Activated CD4-positive, alpha-beta memory T cell treated with anti-CD3 and anti-CD28 coated beads, Interleukin-2, amount 10 ng/mL, durations not matched to agents 7 days and 5 days (primary cell): ENCODE measurements at regions not wholly inside any gene's neighbourhood (a gene's known extent, or its start where the extent isn't known, plus 50 kb on each side); places are given as distances from the start of the nearest gene placed in this dataset.
"Not testable (repeated sequence)": the region's sequence is repeated elsewhere in the genome, so short reads cannot be mapped to it uniquely, and the experiment has no call there.

Source experiments
- CTCF ChIA-PET: fragments of 350-600 bp; sonication (Branson Sonifier 250); formaldehyde crosslinking; loops from one replicate; lab custom pipeline; 2021; ENCODE audit warnings: antibody characterized with exemption, inconsistent platforms; lab: Charles Lee
- POLR2A ChIA-PET: fragments of 350-600 bp; sonication (Branson Sonifier 250); formaldehyde crosslinking; loops from one replicate; lab custom pipeline; 2021; ENCODE audit warnings: antibody characterized with exemption; lab: Charles Lee
- DNase-seq: peaks from one replicate; pipeline ENCODE4 v3.0.0-alpha.2; 2020
- H3K27ac Mint-ChIP-seq: one replicate; pipeline ENCODE4 v1.8.0; 2021; ENCODE audit warnings: mild to moderate bottlenecking, mixed read lengths
- H3K27me3 Mint-ChIP-seq: one replicate; pipeline ENCODE4 v1.8.0; 2021; ENCODE audit warnings: mixed read lengths
- H3K36me3 Mint-ChIP-seq: one replicate; pipeline ENCODE4 v1.8.0; 2021; ENCODE audit warnings: low read depth, mixed read lengths
- H3K4me1 Mint-ChIP-seq: one replicate; pipeline ENCODE4 v1.8.0; 2021; ENCODE audit warnings: mixed read lengths
- H3K4me3 Mint-ChIP-seq: one replicate; pipeline ENCODE4 v1.8.0; 2021; ENCODE audit warnings: mild to moderate bottlenecking, mixed read lengths
- H3K9me3 Mint-ChIP-seq: one replicate; pipeline ENCODE4 v1.8.0; 2021; ENCODE audit warnings: mixed read lengths

DNA sequence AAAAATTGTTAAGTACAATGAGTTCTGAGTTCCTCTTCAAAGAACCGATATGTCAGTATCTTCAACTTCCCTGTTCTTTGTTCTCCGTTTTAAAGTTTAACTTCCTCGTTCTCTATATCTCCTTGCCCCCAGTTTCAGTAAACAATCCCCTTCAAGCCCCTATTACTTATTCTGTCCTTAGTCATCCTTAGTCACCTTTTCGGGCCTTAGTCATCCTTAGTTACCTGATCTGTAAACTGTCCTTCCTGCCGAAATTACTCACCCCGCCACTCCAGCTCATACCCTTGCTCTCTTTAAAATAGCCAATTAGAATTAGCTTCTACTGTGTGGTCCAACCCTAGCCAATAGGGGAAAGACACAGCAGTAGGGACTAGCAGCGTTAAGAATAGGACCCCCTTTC, 1165.6 kb downstream of the NSUN3 start:
- Mint-ChIP-seq H3K4me1 (no peaks in the 10 kb centered on the region), H3K27ac (no peak overlapping the region), H3K27me3 (no peaks in the 10 kb centered on the region), H3K36me3 (no peaks in the 10 kb centered on the region), H3K4me3 (no peak overlapping the region), H3K9me3 (peaks cover 14% of the 10 kb centered on the region)
- no peak for DNase-seq
- ChIA-PET POLR2A (no interaction called here), CTCF (no interaction called here)

DNA sequence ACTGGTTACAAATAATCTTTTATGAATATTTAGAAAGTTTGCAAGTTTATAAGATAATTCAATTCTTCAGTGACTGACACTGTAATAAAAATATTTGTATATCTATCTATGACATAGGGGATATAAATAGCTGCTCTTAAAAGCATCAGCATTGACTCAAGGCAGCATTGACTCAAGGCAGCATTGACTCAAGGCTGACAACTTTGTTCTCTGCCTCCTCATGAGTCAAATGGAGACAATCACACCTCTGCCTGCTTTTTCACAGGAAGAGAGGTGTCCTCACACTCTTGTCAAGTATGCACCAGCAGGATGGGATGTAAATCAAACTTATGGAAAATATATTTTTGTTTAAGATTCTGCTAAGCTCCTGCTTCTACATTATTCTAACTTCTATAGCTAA, 1173.1 kb downstream of the NSUN3 start:
- ChIA-PET POLR2A (no interaction called here), CTCF (no interaction called here)
- H3K9me3 Mint-ChIP-seq = peaks cover 11% of the 10 kb centered on the region
- H3K4me1 Mint-ChIP-seq = no peaks in the 10 kb centered on the region
- H3K27me3 Mint-ChIP-seq = no peaks in the 10 kb centered on the region
- no peak overlapping the region for H3K4me3 Mint-ChIP-seq
- DNase-seq = no peak
- H3K27ac Mint-ChIP-seq = no peak overlapping the region
- no peaks in the 10 kb centered on the region for H3K36me3 Mint-ChIP-seq

DNA sequence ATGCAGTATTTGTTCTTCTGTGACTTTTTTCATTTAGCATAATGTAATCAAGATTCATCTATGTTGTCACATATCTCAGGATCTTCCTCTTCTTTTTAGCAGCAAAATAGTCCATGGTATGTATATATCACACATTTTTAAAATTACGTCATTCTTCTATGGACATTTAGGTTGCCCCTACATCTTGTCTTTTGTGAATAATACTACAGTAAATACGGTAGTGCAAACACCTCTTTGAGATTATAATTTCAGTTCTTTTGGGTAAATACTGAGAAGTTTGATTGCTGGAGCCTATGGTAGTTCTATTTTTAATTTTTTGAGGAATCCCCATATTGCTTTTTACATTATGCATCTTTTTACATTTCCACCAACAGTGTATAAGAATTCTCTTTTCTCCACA, 1174.9 kb downstream of the NSUN3 start:
- no peak for DNase-seq
- Mint-ChIP-seq H3K4me1 (no peaks in the 10 kb centered on the region), H3K27me3 (no peaks in the 10 kb centered on the region), H3K27ac (no peak overlapping the region), H3K4me3 (no peak overlapping the region), H3K36me3 (no peaks in the 10 kb centered on the region), H3K9me3 (peaks cover 11% of the 10 kb centered on the region)
- ChIA-PET POLR2A (no interaction called here), CTCF (no interaction called here)

DNA sequence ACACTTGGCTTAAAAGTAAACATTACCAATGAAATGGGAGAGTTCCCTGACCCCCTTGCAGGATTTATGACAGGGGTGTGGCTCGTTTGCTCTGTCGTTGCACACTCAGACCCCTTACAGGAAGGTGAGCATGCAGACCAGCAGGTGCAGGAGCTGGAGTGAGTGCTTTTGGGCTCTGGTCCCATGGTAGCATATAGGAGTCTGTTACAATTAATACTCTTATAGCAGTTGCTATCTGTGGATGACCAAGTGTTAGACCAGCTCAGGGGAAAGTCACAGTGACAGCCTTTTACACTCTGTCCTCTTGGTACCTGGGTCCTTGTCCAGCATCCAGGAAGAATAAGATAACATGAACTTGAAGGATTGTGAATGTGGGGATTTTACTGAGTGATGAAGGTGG, 1177.5 kb downstream of the NSUN3 start:
- no peak overlapping the region for H3K27ac Mint-ChIP-seq
- CTCF ChIA-PET = no interaction called here
- no peaks in the 10 kb centered on the region for H3K4me1 Mint-ChIP-seq
- H3K27me3 Mint-ChIP-seq = no peaks in the 10 kb centered on the region
- H3K9me3 Mint-ChIP-seq = peaks cover 5% of the 10 kb centered on the region
- POLR2A ChIA-PET = no interaction called here
- DNase-seq = no peak
- no peaks in the 10 kb centered on the region for H3K36me3 Mint-ChIP-seq
- H3K4me3 Mint-ChIP-seq = no peak overlapping the region

DNA sequence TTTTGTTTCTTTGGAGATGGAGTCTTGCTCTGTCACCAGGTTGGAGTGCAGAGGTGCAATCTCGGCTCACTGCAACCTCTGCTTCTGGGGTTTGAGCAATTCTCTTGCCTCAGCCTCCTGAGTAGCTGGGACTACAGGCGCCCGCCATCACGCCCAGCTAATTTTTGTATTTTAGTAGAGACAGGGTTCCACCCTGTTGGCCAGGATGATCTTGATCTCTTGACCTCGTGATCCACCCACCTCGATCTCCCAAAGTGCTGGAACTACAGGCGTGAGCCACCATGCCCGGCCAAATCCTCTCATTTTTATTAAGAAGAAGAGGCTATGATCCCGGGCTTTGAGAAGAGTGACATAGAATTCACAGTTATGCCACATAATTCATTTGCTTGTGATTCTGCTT, 1178.4 kb downstream of the NSUN3 start:
- DNase-seq, CTCF ChIA-PET, H3K4me1 Mint-ChIP-seq, H3K27me3 Mint-ChIP-seq, H3K36me3 Mint-ChIP-seq, H3K4me3 Mint-ChIP-seq, H3K27ac Mint-ChIP-seq, POLR2A ChIA-PET, H3K9me3 Mint-ChIP-seq: not testable (repeated sequence)

DNA sequence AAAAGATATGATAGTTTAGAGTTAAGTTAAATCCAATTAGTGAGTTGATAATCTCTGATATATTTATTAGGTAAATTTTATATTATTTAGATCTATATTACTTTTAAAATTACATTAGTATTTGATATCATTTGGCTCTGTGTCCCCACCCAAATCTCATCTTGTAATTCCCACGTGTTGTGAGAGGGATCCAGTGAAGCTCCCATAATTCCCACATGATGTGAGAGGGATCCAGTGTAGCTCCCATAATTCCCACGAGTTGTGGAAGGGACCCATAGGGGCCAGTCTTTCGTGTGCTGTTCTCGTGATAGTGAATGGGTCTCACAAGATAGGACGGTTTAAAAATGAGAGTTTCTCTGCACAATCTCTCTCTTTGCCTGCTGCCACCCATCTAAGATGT, 1183.6 kb downstream of the NSUN3 start:
- Mint-ChIP-seq H3K36me3 (no peaks in the 10 kb centered on the region), H3K27ac (no peak overlapping the region), H3K4me3 (no peak overlapping the region), H3K9me3 (peaks cover 2% of the 10 kb centered on the region), H3K27me3 (no peaks in the 10 kb centered on the region), H3K4me1 (no peaks in the 10 kb centered on the region)
- CTCF ChIA-PET = no interaction called here
- POLR2A ChIA-PET = no interaction called here
- no peak for DNase-seq

DNA sequence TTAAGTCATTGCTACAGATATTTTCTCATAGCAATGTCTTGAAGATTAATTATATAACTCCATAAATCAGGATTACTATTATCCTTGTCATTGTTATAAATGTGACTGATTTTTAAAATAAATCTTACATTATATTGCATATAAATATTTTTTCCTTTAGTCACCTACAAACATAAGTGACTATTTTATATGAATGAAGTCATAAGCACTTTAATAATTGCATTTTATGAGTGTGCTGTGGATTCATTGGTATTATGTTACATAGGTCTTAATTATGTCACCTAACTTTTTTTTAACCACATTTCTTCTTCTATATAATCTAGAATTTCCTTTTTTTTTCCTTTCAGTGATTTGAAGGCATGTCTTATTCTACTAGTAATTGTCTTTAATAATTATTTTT, 1191.2 kb downstream of the NSUN3 start:
- Mint-ChIP-seq H3K36me3 (no peaks in the 10 kb centered on the region), H3K27me3 (no peaks in the 10 kb centered on the region), H3K4me1 (no peaks in the 10 kb centered on the region), H3K9me3 (peaks cover 13% of the 10 kb centered on the region), H3K4me3 (no peak overlapping the region), H3K27ac (no peak overlapping the region)
- POLR2A ChIA-PET = no interaction called here
- DNase-seq = no peak
- CTCF ChIA-PET = no interaction called here

DNA sequence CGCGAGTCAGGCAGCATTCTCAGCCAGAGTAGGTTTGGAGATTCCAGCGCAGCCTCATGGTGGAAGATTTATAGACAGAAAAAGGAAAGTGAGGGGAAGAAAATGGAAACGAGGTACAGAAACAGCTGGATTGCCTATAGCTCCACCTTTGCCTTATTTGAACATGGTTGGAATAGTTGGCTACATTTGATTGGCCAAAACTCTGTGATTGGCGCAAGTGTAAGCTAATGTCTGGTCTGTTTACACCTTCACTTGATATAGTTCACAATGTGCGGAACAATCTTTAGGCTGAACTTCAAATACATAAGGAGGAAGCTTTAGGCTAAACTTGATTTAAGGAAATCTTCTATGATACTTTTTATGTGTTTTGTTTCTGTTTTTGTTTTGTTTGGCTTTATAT, 1191.9 kb downstream of the NSUN3 start:
- no peak overlapping the region for H3K4me3 Mint-ChIP-seq
- CTCF ChIA-PET = interaction anchor here (0.7 kb wide), 1 partner anchor 534 kb away, joined by 3 read pairs; no protein-coding TSS in a partner anchor
- no peaks in the 10 kb centered on the region for H3K27me3 Mint-ChIP-seq

DNA sequence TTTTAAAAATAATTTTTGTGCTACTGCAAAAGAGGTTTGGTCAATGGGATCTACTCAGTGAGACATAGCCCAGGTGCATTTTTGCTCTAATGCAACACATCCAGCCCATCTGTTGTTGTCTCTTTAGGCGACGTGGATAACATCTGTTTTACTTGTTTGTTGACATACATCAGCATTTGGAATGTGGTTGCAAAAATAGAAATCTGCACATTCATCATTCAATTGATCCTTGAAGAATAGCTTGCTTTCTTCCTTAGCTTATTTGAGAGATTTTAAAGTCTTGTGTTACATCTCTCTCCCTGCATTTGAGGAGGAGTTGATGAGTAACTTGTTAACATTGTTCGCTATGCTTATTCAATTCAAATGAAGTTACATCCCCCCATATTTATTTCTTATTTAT, 1202.3 kb downstream of the NSUN3 start:
- H3K27me3 Mint-ChIP-seq = no peaks in the 10 kb centered on the region
- no peaks in the 10 kb centered on the region for H3K4me1 Mint-ChIP-seq
- no peak for DNase-seq
- H3K27ac Mint-ChIP-seq = no peak overlapping the region
- H3K36me3 Mint-ChIP-seq = no peaks in the 10 kb centered on the region
- POLR2A ChIA-PET = no interaction called here
- no peak overlapping the region for H3K4me3 Mint-ChIP-seq
- CTCF ChIA-PET = no interaction called here
- H3K9me3 Mint-ChIP-seq = peaks cover 5% of the 10 kb centered on the region

More for the DNA sequence above, 1191.9 kb downstream of the NSUN3 start:
- Mint-ChIP-seq H3K4me1 (no peaks in the 10 kb centered on the region), H3K27ac (no peak overlapping the region), H3K36me3 (no peaks in the 10 kb centered on the region), H3K9me3 (peaks cover 14% of the 10 kb centered on the region)
- POLR2A ChIA-PET = no interaction called here
- DNase-seq = no peak

DNA sequence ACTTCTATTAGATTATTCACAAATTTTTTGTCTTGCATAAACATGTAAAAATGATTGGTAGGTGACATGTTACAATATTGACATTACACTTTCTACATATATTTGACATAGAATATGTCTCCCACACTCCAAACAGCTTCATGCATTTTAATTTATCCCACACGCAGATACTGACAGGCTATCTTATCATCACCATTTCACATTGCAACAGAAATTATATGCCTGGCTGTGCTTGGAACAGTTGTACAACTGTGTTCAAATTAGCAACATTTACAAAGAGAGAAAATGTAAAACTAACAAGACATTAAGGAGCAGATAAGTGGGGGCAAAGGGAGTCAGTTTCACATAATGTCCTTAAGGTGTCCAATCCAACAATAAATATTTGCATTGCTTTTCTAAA, 1208.5 kb downstream of the NSUN3 start:
- no peak for DNase-seq
- Mint-ChIP-seq H3K9me3 (peaks cover 5% of the 10 kb centered on the region), H3K4me1 (no peaks in the 10 kb centered on the region), H3K36me3 (no peaks in the 10 kb centered on the region), H3K27me3 (no peaks in the 10 kb centered on the region), H3K4me3 (no peak overlapping the region), H3K27ac (no peak overlapping the region)
- ChIA-PET CTCF (no interaction called here), POLR2A (no interaction called here)

DNA sequence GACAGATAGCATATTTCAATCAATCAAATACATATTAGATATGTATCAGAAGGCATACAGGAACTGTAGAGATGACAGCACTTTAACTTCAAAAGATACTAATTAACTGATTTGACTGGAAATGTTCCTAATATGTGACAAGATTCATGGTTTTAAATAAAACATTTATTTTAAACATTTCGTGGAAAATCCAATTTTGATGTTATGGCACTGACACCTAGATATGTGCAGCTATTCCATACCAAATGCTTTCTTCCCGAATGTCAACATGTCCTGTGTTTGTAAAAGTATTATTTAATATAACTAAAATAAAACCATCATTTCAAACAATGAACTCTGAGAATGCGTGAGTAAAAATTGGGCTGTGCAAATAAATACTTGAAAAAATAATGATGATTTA, 1209.3 kb downstream of the NSUN3 start:
- POLR2A ChIA-PET = no interaction called here
- Mint-ChIP-seq H3K9me3 (peaks cover 5% of the 10 kb centered on the region), H3K27ac (no peak overlapping the region), H3K4me1 (no peaks in the 10 kb centered on the region), H3K4me3 (no peak overlapping the region), H3K27me3 (no peaks in the 10 kb centered on the region), H3K36me3 (no peaks in the 10 kb centered on the region)
- CTCF ChIA-PET = no interaction called here
- DNase-seq = no peak

DNA sequence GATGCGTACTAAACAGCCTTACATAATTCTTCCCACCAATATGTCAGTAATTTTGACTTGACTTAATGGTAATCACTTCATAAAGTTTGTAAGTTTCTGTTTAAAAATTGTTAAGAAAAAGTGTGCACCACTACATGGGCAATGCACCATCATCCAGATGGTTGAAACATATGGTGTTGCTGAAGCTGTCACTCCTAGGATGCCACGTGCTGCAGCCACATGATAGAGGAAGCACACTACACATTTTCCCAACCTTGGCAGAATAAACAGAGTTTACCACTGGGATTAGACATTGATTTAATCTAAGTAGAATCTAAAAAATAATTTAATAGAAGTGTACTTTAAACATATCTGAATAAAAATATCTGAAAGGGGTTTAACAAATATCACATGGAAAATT, 1209.9 kb downstream of the NSUN3 start:
- H3K36me3 Mint-ChIP-seq = no peaks in the 10 kb centered on the region
- no peak overlapping the region for H3K4me3 Mint-ChIP-seq
- no peaks in the 10 kb centered on the region for H3K4me1 Mint-ChIP-seq
- ChIA-PET CTCF (no interaction called here), POLR2A (no interaction called here)
- H3K27me3 Mint-ChIP-seq = no peaks in the 10 kb centered on the region
- DNase-seq = no peak
- H3K9me3 Mint-ChIP-seq = peaks cover 5% of the 10 kb centered on the region
- H3K27ac Mint-ChIP-seq = no peak overlapping the region

DNA sequence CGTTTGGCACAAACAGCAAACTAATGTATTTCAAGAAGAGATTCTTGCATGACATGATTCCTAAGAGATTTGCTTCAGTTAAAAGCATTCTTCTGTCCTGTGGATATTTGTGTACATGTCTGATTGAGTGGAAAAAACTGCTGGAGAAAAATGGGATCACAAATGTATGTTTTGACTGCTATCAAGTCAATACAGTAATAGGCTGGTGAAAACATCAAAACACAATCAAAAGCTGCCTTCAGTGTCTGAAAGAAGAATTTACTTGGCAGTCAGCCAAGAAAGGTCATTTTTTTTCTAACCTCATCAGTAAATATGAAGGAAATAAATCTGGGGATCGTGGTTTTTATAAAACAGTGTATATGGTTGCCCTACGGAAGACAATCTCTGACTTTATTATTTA, 1214.8 kb downstream of the NSUN3 start:
- no peak overlapping the region for H3K27ac Mint-ChIP-seq
- no peak overlapping the region for H3K4me3 Mint-ChIP-seq
- ChIA-PET CTCF (no interaction called here), POLR2A (no interaction called here)
- H3K36me3 Mint-ChIP-seq = no peaks in the 10 kb centered on the region
- no peaks in the 10 kb centered on the region for H3K4me1 Mint-ChIP-seq
- DNase-seq = no peak
- H3K27me3 Mint-ChIP-seq = no peaks in the 10 kb centered on the region
- peaks cover 2% of the 10 kb centered on the region for H3K9me3 Mint-ChIP-seq

DNA sequence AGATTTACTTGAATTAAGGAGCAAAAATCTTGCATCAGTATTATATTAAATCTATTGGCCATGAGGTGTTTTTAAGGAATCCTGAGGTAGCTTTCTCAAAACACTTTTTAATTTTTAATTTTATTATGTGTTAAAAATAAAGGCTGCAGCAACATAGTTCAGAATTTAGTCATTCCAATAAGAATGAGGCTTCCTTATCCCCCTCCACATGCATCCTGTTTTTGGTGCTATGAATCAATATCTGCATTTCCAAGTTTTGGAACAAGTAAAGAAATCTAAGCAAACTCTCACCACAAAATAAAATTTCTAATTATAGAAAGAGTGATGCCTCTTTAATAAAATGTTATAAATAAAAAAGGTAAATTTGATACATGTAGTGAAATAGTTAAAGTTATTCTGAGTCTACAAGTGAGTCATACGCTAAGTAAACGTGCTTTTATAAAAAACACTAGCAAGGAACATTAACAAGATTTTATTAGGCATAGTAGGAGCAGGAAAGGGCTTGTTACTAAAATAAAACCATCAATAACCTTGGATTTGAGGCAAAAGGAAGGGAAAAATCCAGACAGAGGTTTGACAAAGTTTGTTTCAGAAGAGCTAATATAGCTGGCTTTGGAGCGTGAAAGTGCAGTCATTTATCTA, 1218.0 kb downstream of the NSUN3 start:
- no peaks in the 10 kb centered on the region for H3K27me3 Mint-ChIP-seq
- no peak overlapping the region for H3K27ac Mint-ChIP-seq
- H3K36me3 Mint-ChIP-seq = no peaks in the 10 kb centered on the region
- ChIA-PET CTCF (no interaction called here), POLR2A (no interaction called here)
- no peak overlapping the region for H3K4me3 Mint-ChIP-seq
- H3K4me1 Mint-ChIP-seq = no peaks in the 10 kb centered on the region
- peaks cover 2% of the 10 kb centered on the region for H3K9me3 Mint-ChIP-seq
- no peak for DNase-seq
